ENCODE measurements at regions not wholly inside any gene's neighbourhood (a gene's known extent, or its start where the extent isn't known, plus 50 kb on each side); places are given as distances from the start of the nearest gene placed in this dataset.

DNA sequence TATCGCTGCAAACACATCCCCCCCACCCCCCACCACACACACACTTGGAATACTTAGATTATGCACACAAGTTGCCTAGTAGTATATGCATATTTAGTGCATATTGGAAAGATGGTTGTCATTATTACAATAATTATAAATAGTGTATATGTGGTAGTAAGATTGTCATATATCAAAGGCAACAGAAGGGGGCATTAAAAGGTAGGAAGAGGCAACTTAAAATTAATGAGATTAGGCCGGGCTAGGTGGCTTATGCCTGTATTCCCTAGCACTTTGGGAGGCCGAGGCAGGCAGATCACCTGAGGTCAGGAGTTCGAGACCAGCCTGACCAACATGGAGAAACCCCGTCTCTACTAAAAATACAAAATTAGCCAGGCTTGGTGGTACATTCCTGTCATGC is 52.1 kb downstream of the GSC start:
- DNase-seq (ENCODE audit: low read depth): no peak

DNA sequence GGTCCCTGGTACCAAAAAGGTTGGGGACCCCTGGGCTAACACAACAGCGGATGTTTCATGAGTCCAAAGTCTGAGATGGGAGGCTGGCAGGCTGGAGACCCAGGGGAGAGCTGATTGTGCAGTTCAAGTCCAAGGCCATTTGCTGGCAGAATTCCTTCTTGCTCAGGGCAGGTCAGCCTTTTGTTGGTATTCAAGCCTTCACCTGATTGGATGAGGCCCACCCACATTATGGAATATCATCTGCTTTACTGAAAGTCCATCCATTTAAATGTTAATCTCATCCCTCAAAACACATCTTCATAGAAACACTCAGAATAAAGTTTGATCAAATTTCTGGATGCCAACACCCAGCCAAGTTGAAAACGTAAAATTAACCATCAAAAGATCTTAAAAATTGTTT is 52.9 kb downstream of the GSC start:
- no peak for DNase-seq (ENCODE audit: low read depth)

GRCh38 chr14:94713115-94713514 is 56.8 kb downstream of the GSC start:
- no peak for DNase-seq (ENCODE audit: low read depth)

DNA sequence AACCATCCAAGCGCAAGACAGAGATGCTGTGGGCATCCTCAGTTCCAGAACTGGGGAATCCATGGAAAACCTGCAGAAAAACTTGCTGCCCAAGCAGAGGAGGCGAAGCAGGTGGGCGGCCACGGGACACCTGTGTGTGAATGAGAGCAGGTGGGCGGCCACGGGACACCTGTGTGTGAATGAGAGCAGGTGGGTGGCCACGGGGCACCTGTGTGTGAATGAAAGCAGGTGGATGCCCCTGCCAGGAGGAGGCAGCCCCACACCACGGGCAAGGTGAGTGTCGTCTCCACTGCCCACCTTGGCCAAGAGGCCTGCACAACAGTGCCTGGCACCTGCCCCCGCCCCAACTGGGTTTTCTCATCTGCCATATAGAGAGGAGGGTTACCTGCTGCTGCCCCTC is 59.2 kb downstream of the GSC start:
- DNase-seq (ENCODE audit: low read depth): no peak

DNA sequence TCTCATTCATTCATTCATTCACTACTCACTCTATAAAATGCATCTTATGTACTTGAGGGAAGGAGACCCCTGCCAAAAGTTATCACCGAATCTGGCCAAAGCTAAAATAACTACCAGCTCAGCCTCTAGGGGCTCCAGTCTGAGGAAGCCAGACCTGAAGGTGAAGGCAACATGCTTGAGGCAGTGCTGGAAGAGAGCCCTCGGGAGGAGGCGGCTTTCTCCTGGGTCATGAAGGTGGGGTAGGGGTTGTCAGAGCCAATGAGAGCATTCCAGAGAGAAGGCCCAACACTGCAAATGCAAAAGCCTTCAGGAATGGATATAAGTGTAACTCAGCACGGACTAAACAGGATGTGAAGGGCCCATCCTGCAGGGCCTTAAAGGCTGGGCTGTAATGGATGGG is 62.4 kb downstream of the GSC start:
- DNase-seq (ENCODE audit: low read depth): no peak

GRCh38 chr14:94706133-94706532 is 63.8 kb downstream of the GSC start:
- DNase-seq (ENCODE audit: low read depth): no peak

DNA sequence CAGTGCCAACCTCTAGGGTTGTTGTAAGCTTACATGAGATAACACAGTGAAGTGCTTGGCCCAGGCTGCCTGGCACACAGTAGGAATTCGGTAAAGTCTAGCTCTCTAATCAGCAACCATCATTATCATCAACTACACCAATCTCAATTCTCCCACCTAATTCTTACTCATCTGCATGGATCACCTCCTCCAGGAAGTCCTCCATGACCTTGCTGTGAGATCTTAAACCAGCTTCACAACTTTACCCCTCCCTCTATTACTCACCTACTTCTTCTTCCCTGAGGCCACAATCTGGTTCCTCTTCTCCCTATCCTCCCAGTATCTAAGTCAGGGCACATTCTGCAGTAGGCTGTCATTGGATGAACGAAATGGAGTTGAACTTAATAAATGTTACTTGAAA is 67.3 kb downstream of the GSC start:
- no peak for DNase-seq (ENCODE audit: low read depth)

DNA sequence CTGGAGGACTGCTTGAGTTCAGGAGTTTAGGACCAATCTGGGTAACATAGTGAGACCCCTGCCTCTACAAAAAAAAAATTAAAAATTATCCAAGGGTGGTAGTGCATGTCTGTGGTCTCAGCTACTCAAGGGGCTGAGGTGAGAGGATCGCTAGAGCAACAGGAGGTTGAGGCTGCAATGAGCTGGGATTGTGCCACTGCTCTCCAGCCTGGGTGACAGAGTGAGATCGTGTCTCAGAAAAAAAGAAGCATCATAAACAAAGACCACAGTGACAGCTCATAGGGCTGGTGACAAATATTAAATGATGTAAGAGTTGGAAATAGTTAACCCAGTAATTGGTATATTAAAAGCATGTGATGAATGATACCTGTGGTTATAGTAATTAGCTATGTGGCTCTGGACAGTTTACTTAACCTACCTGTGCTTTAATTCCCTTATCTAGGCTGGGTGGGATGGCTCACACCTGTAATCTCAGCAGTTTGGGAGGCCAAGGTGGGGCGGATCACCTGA is 68.0 kb downstream of the GSC start:
- DNase-seq (ENCODE audit: low read depth): no peak

GRCh38 chr14:94700336-94700735 is 69.6 kb downstream of the GSC start:
- no peak for DNase-seq (ENCODE audit: low read depth)

GRCh38 chr14:94699831-94700230 is 70.1 kb downstream of the GSC start:
- DNase-seq (ENCODE audit: low read depth): no peak

DNA sequence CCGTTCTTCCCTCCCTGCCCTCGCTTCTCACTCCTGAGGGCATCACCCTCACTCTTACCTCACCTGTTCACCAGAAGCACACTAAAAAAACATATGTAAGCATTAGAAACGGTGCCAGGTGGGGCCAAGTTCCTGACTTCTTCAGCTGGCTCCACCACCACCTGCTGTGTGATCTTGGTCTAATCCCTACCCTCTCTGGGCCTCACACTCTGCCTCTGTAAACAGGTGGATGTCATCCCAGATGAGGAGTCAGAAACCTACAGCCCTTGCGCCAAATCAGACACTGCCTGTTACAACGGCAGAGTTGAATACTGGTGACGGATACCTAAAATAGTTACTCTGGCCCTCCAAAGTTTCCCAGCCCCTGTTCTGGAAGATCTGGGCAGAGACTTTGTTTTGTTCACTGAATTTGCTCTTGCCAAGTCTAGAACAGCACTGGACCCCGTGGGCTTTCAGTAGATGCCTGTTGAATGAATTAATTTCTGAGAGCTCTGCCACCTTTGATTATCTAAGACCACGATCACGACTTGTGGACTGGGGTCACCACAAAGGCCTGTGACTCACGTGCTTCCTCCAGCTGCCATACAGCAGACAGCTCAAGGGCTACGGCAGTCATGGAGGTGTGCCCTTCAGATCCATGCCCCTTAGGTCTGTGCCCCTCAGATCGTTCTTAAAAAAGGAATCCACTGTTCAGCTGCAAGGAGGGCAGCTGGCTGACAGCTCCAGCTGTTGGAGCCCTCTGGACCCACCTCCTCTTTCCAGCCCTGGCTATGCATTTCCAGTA is 71.9 kb downstream of the GSC start:
- DNase-seq (ENCODE audit: low read depth): no peak

GRCh38 chr14:94696518-94696917 is 73.4 kb downstream of the GSC start:
- no peak for DNase-seq (ENCODE audit: low read depth)

DNA sequence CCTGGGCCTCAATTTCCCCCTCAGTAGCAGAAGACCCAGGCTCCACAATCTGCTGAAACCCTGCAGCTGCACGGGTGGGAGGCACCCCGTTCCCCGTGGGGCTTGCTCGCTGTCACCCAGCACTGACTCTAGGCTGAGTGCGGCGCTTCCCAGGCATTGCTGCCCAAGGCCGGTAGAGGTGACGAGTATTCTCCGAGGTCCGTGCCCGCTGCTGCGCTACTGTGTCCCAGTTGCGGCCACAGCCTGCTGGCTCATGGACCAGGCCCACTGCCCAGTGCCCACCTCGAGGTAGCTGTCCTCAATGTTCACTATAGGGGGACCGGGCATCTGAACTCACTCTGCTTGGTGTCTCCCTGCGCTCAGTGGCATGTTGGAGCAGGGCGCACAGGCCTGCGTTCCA is 74.7 kb downstream of the GSC start:
- no peak for DNase-seq (ENCODE audit: low read depth)

GRCh38 chr14:94691660-94692034 is 78.3 kb downstream of the GSC start:
- DNase-seq (ENCODE audit: low read depth): no peak

GRCh38 chr14:94690896-94691659 is 78.8 kb downstream of the GSC start:
- no peak for DNase-seq (ENCODE audit: low read depth)

- no peak for DNase-seq (ENCODE audit: low read depth)
These were observed 78.3 kb downstream of the SERPINA3 start for GRCh38 chr14:94690486-94690885.

- no peak for DNase-seq (ENCODE audit: low read depth)
These were observed 77.8 kb downstream of the SERPINA3 start for GRCh38 chr14:94689985-94690400.

DNA sequence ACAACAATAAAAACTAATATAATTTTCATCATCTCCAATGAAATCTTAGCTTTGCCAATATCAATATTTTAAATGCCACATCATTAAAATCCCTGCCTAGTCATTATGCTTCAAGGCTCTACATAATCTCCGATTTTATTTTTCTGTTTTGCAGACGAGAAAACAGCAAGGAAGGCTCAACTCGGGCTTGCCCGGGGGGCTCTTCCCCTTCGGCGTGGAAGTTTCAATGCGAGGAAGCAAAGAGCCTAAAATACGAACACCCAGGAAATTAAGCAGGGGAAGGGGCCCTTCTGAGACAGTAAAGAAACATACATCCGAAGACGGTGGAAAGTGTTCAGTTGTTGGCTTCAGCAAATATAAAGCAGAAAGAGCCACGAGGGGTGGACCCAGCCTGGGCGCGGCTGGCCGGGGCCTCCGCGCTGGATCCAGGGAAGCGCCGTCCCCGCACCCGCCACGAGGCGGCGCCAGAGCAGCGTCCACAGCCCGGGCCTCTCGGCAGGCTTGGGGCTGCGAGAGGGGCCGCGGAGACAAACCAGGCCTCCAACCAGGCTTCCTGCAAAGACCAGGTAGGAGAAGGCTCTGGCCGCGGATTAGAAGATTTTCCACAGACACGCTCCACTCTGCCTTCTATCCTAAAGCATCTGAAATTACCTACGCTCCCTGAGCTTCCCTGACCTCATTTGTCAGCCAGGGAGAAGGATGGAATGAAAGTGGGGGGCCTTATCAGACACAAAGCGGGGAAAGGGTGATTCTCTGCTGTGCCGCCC is 77.2 kb downstream of the SERPINA3 start:
- DNase-seq (ENCODE audit: low read depth): peak; percentile 9

- no peak for DNase-seq (ENCODE audit: low read depth)
These were observed 74.4 kb downstream of the SERPINA3 start for GRCh38 chr14:94686511-94687160.

DNA sequence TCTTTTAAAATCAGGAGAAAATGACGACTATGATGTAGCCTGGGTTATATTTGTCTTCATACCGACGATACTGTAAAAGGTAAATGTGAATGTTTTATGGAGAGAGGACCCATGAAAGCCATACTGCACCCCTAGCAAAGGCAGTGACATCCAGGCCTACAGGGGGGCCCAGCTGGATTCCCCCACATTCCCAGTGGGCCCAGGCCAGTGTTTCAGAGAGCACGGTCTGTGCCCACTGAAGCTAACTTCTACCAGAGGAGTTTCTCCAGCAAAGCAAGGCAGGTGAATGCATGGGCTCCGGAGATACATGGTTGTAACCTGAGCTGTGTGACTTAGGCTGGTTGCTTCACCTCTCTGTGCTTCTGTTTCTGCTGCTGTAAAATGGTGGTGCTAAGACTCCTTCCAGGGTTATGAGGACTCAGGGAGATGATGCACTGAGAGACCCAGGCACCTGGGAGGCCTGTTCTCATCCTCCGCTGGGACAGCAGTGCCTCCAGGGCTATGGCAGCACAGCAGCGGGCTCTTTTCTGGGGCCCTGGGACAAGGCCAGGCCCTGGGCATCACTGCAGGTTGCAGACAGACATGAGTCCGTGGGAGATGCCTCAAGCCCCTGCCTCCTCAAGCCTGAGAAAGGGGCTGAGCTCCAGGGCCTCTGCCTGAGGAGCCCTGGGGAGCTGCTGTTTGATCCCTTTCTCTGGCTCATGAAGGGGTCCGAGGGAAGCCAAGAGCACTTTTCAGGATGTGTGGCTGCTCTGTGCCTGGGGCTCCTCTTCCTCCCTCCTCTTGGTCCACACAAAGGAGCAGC is 73.7 kb downstream of the SERPINA3 start:
- no peak for DNase-seq (ENCODE audit: low read depth)

DNA sequence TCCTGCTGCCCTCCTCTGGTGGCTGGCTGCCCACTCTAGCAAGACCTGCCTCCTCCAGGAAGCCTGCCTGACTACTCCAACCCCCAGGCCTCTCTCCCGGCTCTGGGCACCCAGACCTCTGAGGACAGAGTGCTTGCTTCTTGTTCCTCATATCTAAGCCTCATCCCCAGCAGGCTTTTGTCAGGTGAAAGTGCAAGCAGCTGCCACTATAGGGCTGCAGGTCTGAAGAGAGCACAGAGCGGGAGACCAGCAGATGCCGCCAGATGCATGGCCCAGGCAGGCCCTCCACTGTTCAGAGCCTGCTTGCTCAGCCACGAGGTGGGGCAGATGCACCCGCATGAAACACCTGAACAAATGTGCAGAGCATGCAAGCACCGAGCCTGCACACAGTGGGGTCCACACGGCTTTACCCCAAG is 73.0 kb downstream of the SERPINA3 start:
- DNase-seq (ENCODE audit: low read depth): no peak
